DMS79 (cell line): ENCODE measurements at regions not wholly inside any gene's neighbourhood (a gene's known extent, or its start where the extent isn't known, plus 50 kb on each side); places are given as distances from the start of the nearest gene placed in this dataset.
"Not testable (repeated sequence)": the region's sequence is repeated elsewhere in the genome, so short reads cannot be mapped to it uniquely, and the experiment has no call there.

Experiments
- DNase-seq: peaks from one replicate; lab custom pipeline; 2025; lab: John Stamatoyannopoulos, UW

DNA sequence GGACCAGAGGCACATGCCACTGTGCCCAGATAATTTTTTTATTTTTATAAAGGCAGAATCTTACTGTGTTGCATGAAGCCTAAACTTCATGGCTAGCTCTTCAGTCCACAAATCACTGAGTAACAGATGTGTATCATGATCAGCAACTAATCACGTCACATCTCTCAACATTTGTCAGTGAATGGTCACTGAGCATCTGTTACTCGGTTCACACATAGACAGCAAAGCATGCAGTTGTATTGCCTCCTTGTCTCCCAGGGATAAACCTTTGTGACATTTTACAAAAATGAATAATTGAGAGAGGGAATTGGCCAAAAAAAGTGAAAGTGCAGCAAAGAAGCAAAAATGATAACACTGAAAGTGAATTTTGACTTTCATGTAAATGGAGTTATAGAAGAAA, 85.9 kb upstream of the BTG1 start:
- not testable (repeated sequence) for DNase-seq

DNA sequence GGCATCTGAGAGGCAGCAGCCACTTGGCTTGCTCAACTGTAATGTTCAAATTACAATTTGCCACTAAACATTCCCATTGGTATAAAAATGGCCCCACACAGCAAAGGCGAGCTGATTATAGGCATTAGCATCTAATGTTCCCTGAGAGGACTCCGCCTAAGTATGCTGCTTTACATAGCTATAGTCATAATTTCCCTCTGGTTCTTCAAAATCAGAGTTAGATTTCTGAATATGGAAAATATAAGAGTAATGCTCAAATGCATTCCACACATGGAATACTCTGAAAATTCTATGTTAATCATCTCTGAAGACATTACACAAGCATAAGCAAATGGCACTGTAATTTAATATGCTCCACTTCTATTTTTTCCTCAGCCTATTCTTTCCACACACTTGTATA, 83.7 kb upstream of the BTG1 start:
- DNase-seq, result no peak

DNA sequence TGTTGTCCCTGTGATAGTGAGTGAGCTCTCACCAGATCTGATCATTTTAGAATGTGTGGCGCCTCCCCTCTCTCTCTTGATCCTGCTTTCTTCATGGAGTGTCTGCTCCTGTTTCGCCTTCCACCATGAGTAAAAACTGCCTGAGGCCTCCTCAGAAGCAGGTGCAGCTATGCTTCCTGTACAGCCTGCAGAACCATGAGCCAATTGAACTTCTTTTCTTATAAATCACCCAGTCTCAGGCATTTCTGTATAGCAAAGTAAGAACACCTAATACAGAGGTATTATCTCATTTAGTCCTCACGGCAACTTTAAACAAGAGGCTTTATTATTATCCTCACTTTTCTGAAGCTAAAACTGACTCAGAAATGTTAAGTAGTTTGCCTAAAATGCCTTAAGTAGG, 81.3 kb upstream of the BTG1 start:
- DNase-seq, result no peak

DNA sequence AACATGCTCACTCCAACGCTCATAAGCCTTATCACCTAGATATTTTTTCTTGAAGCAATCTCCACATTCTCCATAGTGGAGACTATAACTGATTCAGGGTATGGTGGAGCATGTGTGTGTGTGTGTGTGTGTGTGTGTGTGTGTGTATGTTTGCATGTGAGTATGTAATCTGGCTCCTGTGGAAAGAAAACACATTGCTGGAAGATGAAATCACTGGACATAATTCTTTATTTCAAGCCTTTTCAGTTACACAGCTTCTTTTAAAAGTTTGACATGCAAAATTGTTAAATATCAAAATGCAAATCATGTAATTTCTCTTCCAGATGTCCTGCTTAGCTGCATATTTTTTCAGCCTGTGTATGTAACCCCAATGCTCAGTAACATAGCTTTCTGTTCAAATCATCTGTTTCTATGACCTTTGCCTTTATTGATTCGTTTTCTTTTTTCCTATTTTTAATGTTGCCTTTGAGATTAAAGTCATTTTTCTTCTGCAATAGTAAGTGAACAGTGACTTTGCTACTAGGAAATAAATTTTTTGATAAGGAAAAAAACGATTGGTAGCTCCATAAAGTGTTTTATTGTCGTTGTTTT, 80.5 kb upstream of the BTG1 start:
- DNase-seq, result no peak

DNA sequence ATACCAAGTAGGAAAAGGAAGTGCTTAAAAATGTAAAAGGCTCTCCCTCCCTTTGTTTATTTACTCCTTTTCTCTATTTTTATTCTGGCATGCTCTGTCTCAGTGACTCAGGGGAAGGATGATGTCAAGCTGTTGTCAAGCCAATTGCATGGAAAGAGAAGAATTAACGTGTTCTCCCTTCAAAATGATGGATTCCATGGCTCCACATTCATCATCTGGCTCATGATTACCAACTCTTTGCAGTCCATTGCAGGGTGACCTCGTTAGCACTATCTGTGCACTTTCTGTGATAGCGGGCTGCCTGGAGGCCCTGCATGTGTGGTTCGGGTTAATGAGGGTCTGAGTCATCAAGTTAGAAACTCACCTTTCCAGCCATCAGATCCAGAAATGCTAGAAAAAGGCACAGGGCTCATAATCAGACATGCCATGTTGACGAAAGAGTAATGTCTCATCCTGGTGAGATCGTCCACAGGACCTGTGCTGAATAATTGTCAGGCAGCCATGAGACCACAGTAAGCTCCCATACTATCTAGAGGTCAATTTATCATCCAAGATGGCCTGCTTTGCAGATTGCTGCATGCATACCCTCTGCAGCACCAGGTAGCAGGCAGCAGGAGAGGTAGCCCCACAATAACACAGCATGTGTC, 79.2 kb upstream of the BTG1 start:
- no peak for DNase-seq

DNA sequence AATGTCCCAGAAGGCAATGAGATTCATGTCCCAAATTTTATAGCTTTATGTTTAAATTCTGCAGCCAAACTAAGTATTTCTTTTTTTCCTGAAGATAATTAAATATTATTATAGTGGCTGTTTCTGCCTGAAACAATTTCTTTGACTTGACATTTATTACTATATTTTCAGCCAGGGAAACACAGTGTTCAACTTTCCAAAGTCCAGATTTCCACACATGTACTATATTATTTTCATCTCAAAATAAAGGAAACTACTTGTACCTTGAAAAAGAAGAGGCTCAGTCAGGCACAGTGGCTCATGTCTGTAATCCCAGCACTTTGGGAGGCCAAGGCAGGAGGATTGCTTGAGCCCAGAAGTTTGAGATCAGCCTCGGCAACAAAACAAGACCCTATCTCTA, 77.8 kb upstream of the BTG1 start:
- DNase-seq, result no peak

DNA sequence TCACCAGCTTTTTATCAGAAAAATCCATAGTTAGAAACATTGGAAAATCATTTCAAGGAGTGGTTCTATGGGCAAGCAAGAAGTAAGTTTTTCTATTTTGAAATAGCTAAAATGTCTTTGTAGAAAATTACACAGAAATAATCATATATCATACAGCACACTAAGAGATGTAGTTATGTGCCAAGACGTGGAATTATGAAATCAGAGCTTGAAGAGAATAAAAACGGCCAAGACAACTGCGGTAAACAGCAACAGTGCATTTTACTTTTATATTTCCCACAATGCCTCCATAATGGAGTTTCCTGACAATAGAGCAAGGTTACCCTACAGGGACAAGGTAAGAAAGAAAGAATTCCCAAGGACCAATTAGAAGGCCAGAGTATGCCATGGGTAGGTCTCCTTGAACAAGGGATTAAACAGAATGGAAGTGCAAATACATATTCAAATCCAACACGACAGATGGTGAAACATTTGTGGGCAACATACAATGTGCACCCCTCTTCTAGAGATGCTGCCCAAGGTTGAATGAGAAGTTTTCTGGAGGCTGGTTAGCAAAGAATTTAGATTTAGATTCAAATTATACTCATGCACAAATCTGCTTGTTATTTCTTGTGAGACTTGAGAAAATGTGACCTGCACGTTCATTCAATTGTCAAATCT, 76.1 kb upstream of the BTG1 start:
- no peak for DNase-seq

DNA sequence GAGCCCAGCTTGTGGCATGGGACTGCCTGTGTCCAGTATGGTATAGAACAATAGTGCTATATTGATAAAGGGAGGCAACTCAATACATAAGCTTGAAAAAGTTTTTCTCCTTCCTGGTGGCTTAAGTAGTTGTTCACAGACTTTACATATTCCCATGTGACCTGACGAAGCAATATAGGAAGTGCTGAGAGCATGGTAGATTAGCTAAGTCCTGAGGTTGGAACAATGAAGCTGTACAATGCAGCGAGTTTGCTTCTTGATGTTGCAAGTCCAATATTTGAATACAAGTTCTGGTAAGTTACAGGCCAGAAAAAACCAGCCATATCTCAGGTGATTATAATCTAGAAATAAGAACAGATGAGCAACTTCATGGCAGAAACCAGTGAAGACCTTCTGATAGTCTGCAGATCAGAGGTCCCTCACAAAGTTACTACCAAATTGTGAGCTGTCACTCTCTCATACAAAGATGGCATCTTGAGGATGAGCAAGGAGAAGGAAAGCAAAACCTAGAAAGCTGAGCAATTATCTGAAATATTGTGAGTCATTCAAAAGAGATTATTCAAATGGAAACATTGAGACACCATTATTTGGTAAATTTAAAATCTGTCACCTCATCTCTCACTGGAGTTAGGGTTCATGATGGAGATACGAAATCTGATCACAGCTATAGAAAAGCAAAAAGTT, 72.9 kb upstream of the BTG1 start:
- no peak for DNase-seq

DNA sequence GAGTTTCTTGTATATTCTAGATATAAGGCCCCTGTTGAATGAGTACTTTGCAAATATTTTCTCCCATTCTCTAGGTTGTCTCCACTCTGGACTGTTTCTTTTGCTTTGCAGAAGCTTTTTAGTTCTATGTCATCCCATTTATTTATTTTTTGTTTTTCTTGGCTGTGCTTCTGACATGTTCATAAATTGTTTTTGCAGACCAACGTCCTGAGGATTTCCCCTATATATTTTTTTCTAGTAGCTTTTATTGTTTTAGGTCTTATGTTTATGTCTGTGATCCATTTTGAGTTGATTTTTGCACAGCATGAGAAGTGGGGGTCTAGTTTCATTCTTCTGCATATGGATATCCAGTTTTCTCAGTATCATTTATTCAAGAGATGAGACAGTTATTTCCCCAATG, 70.4 kb upstream of the BTG1 start:
- DNase-seq, result no peak

DNA sequence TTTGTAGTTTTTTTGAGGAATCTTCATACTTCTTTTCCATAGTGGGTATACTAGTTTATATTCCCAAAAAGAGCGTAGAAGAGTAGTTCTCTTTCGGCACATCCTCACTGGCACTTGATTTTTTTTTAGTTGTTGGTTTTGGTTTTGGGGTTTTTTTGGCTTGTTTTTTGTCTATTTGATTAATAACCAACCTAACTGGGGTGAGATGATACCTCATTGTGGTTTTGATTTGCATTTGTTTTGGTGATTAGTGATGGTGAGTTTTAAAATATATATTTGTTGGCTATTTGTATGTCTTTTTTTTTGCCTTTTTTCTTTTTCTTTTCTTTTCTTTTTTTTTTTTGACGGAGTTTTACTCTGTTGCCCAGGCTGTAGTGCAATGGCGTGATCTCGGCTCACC, 69.7 kb upstream of the BTG1 start:
- DNase-seq, result no peak

DNA sequence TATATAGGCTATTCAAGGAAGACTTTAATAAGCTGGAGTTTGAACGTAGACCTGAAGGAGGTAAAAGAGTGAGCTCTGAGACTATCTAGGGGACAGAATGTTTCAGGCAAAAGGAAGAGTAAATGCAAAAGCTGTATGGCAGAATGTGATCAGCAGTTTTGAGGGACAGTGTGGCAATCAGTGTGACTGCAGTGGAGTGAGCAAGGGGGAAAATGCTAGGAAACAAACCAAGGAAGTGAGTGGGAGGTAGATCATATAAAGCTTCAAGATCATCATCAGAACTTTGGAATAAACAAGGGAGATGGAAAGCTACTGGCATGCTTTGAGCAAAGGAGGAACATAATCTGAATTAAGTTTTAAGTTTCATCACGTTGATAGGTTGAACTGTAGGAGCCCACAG, 67.5 kb upstream of the BTG1 start:
- no peak for DNase-seq

DNA sequence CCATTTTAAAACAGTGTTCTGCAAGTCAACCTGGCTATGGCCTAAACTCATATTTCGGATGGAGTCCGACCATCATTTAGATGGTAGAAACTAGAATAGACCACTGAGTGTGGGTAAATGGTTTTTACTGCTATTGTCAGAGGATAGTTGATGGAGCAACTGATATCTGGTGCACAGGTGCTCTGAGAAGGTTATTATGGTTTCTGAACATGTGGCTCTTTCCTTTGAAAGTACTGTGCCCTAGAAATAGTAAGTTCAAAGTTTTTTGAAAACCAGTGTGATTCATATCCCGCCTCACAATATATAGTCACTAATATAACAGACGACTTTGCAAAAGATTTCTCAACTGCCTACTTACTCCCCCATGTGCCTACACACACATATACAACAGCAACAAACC, 64.4 kb upstream of the BTG1 start:
- DNase-seq, result no peak

DNA sequence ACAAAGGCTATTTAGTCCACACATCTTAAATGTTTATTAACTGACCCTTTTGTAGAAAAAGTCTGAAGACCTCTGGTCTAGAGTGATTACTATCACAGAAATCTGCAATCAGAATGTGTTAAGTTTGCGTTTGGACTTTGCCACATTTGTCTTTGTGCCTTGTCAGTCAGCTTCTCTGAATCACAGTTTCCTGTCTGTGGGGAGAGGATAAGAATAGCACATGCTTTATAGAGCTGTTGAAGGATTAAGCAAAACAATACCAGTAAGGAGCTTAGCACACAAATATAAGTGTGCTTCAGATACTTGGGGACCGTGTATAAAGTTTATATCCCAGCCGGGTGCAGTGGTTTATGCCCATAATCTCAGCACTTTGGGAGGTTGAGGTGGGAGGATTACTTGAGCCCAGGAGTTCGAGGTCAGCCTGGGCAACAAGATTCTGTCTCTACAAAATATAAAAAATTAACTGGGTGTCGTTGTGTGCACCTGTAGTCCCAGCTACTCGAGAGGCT, 63.0 kb upstream of the BTG1 start:
- no peak for DNase-seq

DNA sequence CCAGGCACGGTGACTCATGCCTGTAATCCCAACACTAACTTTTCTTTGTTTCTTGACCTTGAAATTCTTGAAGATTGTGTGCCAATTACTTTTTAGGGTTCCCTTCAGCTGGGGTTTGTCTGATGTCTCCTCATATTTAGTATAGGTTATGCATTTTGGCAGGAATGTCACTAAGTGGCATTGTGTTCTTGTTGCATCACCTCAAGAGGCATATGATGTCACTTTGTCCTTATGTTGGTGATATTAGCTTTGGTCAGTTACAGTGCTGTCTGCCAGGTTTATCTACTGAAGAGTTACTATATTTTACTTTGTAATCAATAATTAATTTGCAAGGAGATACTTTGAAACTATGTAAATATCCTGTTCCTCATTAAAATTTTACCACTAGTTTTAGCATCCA, 61.0 kb upstream of the BTG1 start:
- DNase-seq, result no peak

DNA sequence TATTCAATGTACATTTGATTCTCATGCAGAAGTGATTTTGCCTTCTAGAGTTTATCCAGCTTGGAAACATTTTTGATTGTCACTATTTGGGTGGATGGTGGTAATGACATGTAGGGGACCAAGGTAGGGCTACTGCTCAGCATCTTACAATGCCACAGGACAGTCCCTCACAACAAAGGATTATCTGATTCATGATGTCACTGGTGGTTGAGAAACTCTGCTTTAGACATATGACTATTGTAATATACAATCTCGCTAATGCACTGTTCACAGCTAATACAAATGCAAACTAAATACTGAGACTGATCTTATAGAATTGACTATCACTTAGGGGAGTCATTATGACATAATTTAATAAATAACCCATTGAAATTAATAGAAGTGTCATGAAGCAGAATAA, 60.4 kb upstream of the BTG1 start:
- DNase-seq, result no peak

DNA sequence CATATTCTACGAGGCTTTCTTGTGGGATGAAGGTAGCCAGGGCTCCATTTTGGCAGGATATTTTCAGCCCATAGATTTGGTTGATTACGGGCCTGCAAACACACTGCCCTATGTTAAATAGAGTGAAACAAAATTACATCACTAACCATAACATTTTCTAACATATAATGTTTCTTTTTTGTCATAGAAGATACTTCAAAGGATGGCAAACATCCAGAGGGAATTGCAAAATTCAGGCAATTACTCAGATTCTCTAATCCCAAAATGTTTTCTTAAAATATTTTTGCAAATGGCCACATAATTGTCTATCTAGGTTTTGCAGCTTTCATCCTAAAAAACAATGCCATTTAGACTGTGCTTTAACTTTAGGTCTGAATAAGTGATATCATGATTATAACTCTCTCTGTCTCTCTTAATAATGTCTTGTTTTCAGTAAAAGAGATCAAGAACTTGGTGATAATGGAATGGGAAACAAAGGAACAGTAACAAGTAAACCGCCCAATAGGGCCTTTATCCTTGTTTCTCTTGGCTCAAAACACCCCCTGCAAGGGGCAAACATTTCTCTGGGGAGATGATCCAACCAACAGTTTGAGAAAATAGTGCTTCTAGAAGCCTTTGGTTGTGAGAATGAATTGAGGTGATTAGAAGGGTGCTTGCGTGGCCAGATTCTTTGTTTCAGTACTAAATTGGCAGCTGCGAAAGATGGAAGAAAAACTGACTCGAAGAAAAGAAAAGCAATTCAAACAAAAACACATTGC, 54.4 kb upstream of the BTG1 start:
- no peak for DNase-seq

DNA sequence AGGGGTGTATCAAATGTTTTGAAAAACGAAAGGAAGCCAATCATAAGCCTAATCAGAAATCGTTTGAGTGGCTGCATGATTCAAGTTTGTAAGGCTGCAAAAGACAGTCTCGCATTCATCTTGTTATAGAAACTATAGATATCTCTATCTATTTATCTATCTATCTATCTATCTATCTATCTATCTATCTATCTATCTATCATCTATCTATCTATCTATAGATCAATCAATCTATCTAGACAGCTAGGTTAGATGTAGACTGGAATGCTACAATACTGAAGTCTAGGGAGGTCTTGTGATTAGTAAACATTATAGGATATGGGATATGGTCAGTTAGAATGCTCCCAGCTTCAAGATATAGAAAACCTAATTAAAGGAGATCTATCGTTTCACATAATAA, 52.2 kb upstream of the BTG1 start:
- no peak for DNase-seq

DNA sequence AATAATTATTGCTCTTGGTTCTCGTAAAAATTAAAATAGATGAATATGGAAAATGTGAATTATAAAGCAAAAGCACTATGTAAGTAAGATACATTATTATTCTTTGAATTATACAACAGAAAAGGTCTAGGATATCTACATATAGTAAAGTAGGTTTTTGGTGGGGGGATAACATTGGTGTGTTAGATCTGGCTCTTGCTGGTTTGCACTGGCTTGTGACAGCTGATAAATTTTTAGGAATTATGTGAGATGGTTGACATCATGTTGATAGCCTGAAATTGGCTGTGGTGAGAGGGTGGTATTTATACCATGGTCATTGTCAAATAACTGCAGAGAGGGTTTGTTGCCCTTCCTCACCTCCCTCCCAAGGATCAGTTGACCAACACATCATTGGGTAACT, 50.7 kb upstream of the BTG1 start:
- DNase-seq, result no peak
